ENCODE measurements at regions not wholly inside any gene's neighbourhood (a gene's known extent, or its start where the extent isn't known, plus 50 kb on each side); places are given as distances from the start of the nearest gene placed in this dataset.

GRCh38 chr19:31897292-31897691, 448.1 kb upstream of the ZNF507 start:
- H3K36me3 ChIP-seq (ENCODE audit: insufficient read depth, low read length) = no peaks in the 10 kb centered on the region
- no peak overlapping the region for H3K9ac ChIP-seq (ENCODE audit: low read depth, low read length)
- no peaks in the 10 kb centered on the region for H3K4me1 ChIP-seq (ENCODE audit: insufficient read depth, low read length)
- H3K9me3 ChIP-seq (ENCODE audit: control insufficient read depth, insufficient read depth, low read length) = no peaks in the 10 kb centered on the region

- no peaks in the 10 kb centered on the region for H3K4me1 ChIP-seq (ENCODE audit: insufficient read depth, low read length)
- H3K9me3 ChIP-seq (ENCODE audit: control insufficient read depth, insufficient read depth, low read length) = no peaks in the 10 kb centered on the region
- no peak overlapping the region for H3K9ac ChIP-seq (ENCODE audit: low read depth, low read length)
- H3K36me3 ChIP-seq (ENCODE audit: insufficient read depth, low read length) = no peaks in the 10 kb centered on the region
These were observed 444.4 kb upstream of the ZNF507 start for GRCh38 chr19:31900991-31901390.

- Histone ChIP-seq H3K9me3 (ENCODE audit: control insufficient read depth, insufficient read depth, low read length) (no peaks in the 10 kb centered on the region), H3K36me3 (ENCODE audit: insufficient read depth, low read length) (no peaks in the 10 kb centered on the region), H3K4me1 (ENCODE audit: insufficient read depth, low read length) (no peaks in the 10 kb centered on the region), H3K9ac (ENCODE audit: low read depth, low read length) (no peak overlapping the region)
These were observed 442.6 kb upstream of the ZNF507 start for GRCh38 chr19:31902821-31903220.

- Histone ChIP-seq H3K36me3 (ENCODE audit: insufficient read depth, low read length) (no peaks in the 10 kb centered on the region), H3K9ac (ENCODE audit: low read depth, low read length) (no peak overlapping the region), H3K4me1 (ENCODE audit: insufficient read depth, low read length) (no peaks in the 10 kb centered on the region), H3K9me3 (ENCODE audit: control insufficient read depth, insufficient read depth, low read length) (no peaks in the 10 kb centered on the region)
These were observed 441.4 kb upstream of the ZNF507 start for GRCh38 chr19:31903979-31904378.

- no peak overlapping the region for H3K9ac ChIP-seq (ENCODE audit: low read depth, low read length)
- no peaks in the 10 kb centered on the region for H3K4me1 ChIP-seq (ENCODE audit: insufficient read depth, low read length)
- no peaks in the 10 kb centered on the region for H3K36me3 ChIP-seq (ENCODE audit: insufficient read depth, low read length)
- H3K9me3 ChIP-seq (ENCODE audit: control insufficient read depth, insufficient read depth, low read length) = no peaks in the 10 kb centered on the region
These were observed 439.1 kb upstream of the ZNF507 start for GRCh38 chr19:31906111-31906871.

- no peak overlapping the region for H3K9ac ChIP-seq (ENCODE audit: low read depth, low read length)
- H3K36me3 ChIP-seq (ENCODE audit: insufficient read depth, low read length) = no peaks in the 10 kb centered on the region
- H3K4me1 ChIP-seq (ENCODE audit: insufficient read depth, low read length) = no peaks in the 10 kb centered on the region
- no peaks in the 10 kb centered on the region for H3K9me3 ChIP-seq (ENCODE audit: control insufficient read depth, insufficient read depth, low read length)
These were observed 437.7 kb upstream of the ZNF507 start for GRCh38 chr19:31907661-31908060.

- H3K9me3 ChIP-seq (ENCODE audit: control insufficient read depth, insufficient read depth, low read length) = no peaks in the 10 kb centered on the region
- H3K36me3 ChIP-seq (ENCODE audit: insufficient read depth, low read length) = no peaks in the 10 kb centered on the region
- H3K9ac ChIP-seq (ENCODE audit: low read depth, low read length) = no peak overlapping the region
- H3K4me1 ChIP-seq (ENCODE audit: insufficient read depth, low read length) = peaks cover 2% of the 10 kb centered on the region; the same call in 1 of the 2 replicates
These were observed 437.3 kb upstream of the ZNF507 start for GRCh38 chr19:31908080-31908479.

- Histone ChIP-seq H3K36me3 (ENCODE audit: insufficient read depth, low read length) (no peaks in the 10 kb centered on the region), H3K9me3 (ENCODE audit: control insufficient read depth, insufficient read depth, low read length) (no peaks in the 10 kb centered on the region), H3K9ac (ENCODE audit: low read depth, low read length) (no peak overlapping the region), H3K4me1 (ENCODE audit: insufficient read depth, low read length) (peaks cover 5% of the 10 kb centered on the region; the same call in 1 of the 2 replicates)
These were observed 436.7 kb upstream of the ZNF507 start for GRCh38 chr19:31908496-31909225.

- H3K4me1 ChIP-seq (ENCODE audit: insufficient read depth, low read length) = peaks cover 5% of the 10 kb centered on the region; the same call in 1 of the 2 replicates
- H3K9ac ChIP-seq (ENCODE audit: low read depth, low read length) = no peak overlapping the region
- no peaks in the 10 kb centered on the region for H3K9me3 ChIP-seq (ENCODE audit: control insufficient read depth, insufficient read depth, low read length)
- no peaks in the 10 kb centered on the region for H3K36me3 ChIP-seq (ENCODE audit: insufficient read depth, low read length)
These were observed 435.2 kb upstream of the ZNF507 start for GRCh38 chr19:31910224-31910623.

- Histone ChIP-seq H3K36me3 (ENCODE audit: insufficient read depth, low read length) (no peaks in the 10 kb centered on the region), H3K9me3 (ENCODE audit: control insufficient read depth, insufficient read depth, low read length) (no peaks in the 10 kb centered on the region), H3K4me1 (ENCODE audit: insufficient read depth, low read length) (peaks cover 5% of the 10 kb centered on the region; the same call in 1 of the 2 replicates), H3K9ac (ENCODE audit: low read depth, low read length) (no peak overlapping the region)
These were observed 433.8 kb upstream of the ZNF507 start for GRCh38 chr19:31911577-31911976.

- H3K4me1 ChIP-seq (ENCODE audit: insufficient read depth, low read length) = peaks cover 5% of the 10 kb centered on the region; the same call in 1 of the 2 replicates
- H3K9me3 ChIP-seq (ENCODE audit: control insufficient read depth, insufficient read depth, low read length) = no peaks in the 10 kb centered on the region
- no peak overlapping the region for H3K9ac ChIP-seq (ENCODE audit: low read depth, low read length)
- no peaks in the 10 kb centered on the region for H3K36me3 ChIP-seq (ENCODE audit: insufficient read depth, low read length)
These were observed 432.2 kb upstream of the ZNF507 start for GRCh38 chr19:31913103-31913661.

GRCh38 chr19:31930401-31930800, 415.0 kb upstream of the ZNF507 start:
- Histone ChIP-seq H3K9me3 (ENCODE audit: control insufficient read depth, insufficient read depth, low read length) (no peaks in the 10 kb centered on the region), H3K36me3 (ENCODE audit: insufficient read depth, low read length) (no peaks in the 10 kb centered on the region), H3K9ac (ENCODE audit: low read depth, low read length) (no peak overlapping the region), H3K4me1 (ENCODE audit: insufficient read depth, low read length) (no peaks in the 10 kb centered on the region)

GRCh38 chr19:31937983-31938382, 407.4 kb upstream of the ZNF507 start:
- Histone ChIP-seq H3K4me1 (ENCODE audit: insufficient read depth, low read length) (peaks cover 4% of the 10 kb centered on the region), H3K9me3 (ENCODE audit: control insufficient read depth, insufficient read depth, low read length) (no peaks in the 10 kb centered on the region), H3K9ac (ENCODE audit: low read depth, low read length) (no peak overlapping the region), H3K36me3 (ENCODE audit: insufficient read depth, low read length) (no peaks in the 10 kb centered on the region)

- H3K9ac ChIP-seq (ENCODE audit: low read depth, low read length) = no peak overlapping the region
- peaks cover 4% of the 10 kb centered on the region for H3K4me1 ChIP-seq (ENCODE audit: insufficient read depth, low read length)
- H3K9me3 ChIP-seq (ENCODE audit: control insufficient read depth, insufficient read depth, low read length) = no peaks in the 10 kb centered on the region
- no peaks in the 10 kb centered on the region for H3K36me3 ChIP-seq (ENCODE audit: insufficient read depth, low read length)
These were observed 406.7 kb upstream of the ZNF507 start for GRCh38 chr19:31938675-31939074.

GRCh38 chr19:31940396-31940795, 405.0 kb upstream of the ZNF507 start:
- Histone ChIP-seq H3K9me3 (ENCODE audit: control insufficient read depth, insufficient read depth, low read length) (no peaks in the 10 kb centered on the region), H3K9ac (ENCODE audit: low read depth, low read length) (no peak overlapping the region)

More at GRCh38 chr19:31940396-31940795, 405.0 kb upstream of the ZNF507 start:
- Histone ChIP-seq H3K4me1 (ENCODE audit: insufficient read depth, low read length) (peaks cover 4% of the 10 kb centered on the region), H3K36me3 (ENCODE audit: insufficient read depth, low read length) (no peaks in the 10 kb centered on the region)

Measured in ES-I3 (cell line).